ENCODE measurements at regions not wholly inside any gene's neighbourhood (a gene's known extent, or its start where the extent isn't known, plus 50 kb on each side); places are given as distances from the start of the nearest gene placed in this dataset.
A peak's percentile ranks its signal among the peaks of the same experiment; 100 is the strongest.
"Not testable (repeated sequence)": the region's sequence is repeated elsewhere in the genome, so short reads cannot be mapped to it uniquely, and the experiment has no call there.

DNA sequence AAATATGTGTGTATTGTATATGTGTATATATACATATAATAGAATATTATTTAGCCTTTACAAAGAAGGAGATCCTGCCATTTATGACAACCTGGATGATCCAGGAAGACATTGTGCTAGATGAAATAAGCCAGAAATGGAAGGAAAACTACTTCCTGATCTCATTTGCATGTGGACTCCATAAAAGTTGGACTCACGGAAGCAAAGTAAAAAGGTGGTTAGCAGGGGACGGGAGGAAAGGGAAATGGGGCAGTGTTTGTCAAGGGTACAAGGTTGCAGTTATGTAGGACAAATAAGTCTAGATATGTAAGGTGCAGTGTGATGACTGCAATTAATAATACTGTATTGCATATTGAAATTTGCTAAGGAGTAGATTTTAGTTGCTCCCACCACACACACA is 331.1 kb upstream of the FSTL5 start:
- in situ Hi-C loops (cut with HindIII; ENCODE audit: low pct_unique_long_range_greater_than_20kb, low sequenced_read_pairs): no loop called here
- no peak for DNase-seq (ENCODE audit: low read depth, low spot score)

DNA sequence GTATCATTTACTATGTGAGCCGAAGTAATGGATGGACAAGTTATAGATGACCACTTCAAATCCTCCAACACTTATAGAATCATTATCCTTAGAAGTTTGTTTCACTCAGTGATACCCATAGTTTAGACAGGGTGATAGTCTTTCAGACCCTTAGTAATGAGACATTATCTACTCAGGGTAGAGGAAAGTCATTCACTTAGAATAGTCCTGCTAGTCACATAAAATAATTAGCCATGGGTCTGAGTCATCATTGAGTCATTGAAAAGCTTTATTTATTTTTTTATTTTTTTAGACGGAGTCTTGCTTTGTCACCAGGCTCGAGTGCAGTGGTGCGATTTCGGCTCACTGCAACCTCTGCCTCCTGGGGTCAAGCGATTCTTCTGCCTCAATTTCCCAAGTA is 321.7 kb upstream of the FSTL5 start:
- DNase-seq (ENCODE audit: low read depth, low spot score): no peak
- in situ Hi-C loops (cut with HindIII; ENCODE audit: low pct_unique_long_range_greater_than_20kb, low sequenced_read_pairs): no loop called here

DNA sequence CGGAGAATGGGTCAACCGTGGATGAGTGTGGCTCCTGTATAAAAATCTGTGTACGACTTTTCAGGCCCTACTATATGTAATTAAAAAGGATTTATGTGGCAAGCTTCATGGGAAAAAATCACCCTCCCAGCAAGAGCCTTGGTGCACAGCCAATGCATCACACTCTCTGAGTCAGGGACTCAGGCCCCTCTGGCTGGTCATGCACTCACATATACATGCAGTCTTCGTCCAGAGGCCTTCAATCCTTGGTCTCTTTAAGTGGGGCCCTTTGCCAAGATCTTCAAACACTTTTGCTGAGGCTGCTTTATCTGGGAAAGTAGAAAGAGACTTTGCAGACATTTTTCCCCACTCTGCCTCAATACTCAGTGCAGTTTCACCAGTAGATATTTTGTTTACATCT is 311.4 kb upstream of the FSTL5 start:
- no peak for DNase-seq (ENCODE audit: low read depth, low spot score)
- in situ Hi-C loops (cut with HindIII; ENCODE audit: low pct_unique_long_range_greater_than_20kb, low sequenced_read_pairs): no loop called here

DNA sequence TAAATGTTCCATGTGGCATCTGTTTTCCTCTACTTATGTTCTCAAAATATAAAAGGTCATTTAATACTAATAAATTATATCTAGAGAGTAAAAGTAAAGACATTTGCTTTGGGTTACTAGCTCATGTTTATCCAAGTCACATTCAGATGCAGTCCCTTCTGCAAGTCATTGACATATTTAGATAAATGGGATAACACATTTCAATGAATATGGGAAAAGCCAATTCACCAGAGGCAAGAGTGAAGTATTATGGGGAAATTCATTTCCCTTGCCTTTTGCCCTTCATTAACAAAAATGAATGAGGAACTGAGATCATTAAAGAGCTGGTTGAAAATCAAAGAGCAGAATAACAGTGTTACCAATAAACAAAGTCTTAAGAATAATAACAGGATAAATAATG is 306.2 kb upstream of the FSTL5 start:
- DNase-seq (ENCODE audit: low read depth, low spot score): no peak
- in situ Hi-C loops (cut with HindIII; ENCODE audit: low pct_unique_long_range_greater_than_20kb, low sequenced_read_pairs): no loop called here

DNA sequence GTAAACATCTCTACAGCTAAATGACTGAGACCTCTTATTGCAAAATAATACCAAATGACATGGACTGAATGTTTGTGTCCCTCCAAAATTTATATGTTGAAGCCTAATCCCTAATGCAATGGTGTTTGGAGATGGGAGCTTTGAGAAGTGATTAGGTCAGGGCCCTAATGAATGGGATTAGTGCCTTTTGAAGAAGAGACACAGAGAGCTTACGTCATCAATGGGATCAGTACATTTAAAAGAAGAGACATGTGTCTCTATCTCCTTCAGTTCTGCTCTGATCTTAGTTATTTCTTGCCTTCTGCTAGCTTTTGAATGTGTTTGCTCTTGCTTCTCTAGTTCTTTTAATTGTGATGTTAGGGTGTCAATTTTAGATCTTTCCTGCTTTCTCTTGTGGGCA is 301.6 kb upstream of the FSTL5 start:
- DNase-seq (ENCODE audit: low read depth, low spot score); in situ Hi-C loops (cut with HindIII; ENCODE audit: low pct_unique_long_range_greater_than_20kb, low sequenced_read_pairs): not testable (repeated sequence)

DNA sequence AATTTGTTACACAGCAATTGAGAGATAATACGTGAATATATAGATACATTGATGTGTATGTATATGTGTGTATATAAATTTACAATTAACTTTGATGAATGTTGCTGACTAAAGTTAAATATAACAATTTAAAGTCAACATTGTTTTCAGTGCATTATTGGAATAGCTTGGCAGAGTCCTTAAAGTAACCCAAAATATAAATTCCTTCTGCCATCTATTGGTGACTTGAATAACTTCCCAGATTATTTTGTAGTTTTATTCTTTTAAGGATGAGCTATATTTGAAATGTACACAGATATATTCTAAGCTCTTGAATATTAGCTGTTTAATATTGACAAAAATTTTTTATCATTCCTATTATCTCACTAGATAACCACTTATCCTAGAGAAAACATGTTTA is 298.2 kb upstream of the FSTL5 start:
- DNase-seq (ENCODE audit: low read depth, low spot score): peak; percentile 45
- in situ Hi-C loops (cut with HindIII; ENCODE audit: low pct_unique_long_range_greater_than_20kb, low sequenced_read_pairs): no loop called here

DNA sequence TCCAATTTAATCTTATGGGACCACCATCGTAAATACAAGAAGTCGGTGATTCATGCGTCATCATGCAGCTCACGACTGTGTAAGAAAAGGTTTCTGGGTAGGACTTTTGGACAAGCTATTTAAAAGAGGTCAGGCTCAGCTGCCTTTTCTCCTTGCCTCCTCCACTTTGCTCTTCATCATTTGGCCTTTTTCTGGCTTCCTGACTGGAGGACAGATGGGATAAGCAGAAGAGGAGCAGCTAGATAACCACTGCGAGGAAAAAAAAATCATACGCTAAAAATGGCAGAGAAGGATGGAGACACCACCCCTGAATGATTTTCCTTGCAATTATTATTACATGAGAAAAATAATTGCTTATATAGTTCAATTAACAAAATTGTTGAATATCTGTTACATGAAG is 294.3 kb upstream of the FSTL5 start:
- in situ Hi-C loops (cut with HindIII; ENCODE audit: low pct_unique_long_range_greater_than_20kb, low sequenced_read_pairs): no loop called here
- no peak for DNase-seq (ENCODE audit: low read depth, low spot score)

DNA sequence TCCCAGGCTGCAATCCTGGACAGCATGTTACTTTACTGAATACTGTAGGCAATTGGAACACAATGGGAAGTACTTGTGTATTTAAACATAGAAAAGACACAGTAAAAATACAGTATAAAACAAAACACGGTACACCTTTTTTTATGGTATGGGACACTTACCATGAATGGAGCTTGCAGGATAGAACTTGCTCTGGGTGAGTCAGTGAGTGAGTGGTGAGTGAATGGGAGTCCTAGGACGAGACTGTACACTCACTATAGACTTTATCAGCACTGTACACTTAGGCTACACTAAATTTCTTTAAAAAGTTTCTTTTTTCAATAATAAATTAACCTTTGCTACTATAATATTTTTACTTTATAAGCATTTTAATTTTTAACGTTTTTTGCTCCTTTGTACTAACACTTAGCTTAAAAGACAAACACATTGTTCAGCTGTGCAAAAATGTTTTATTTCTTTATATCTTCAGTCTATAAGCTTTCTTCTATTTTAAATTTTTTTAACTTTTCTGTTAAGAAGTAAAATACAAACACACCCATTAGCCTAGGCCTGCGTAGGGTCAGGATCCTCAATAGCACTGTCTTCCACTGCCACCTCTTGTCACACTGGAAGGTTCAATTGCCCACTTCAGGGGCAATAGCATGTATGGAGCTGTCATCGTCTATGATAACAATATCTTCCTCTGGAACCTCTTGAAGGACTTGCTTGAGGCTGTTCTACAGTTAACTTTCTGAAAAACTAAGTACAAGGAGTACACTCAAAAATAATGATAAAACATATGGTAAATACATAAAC is 293.5 kb upstream of the FSTL5 start:
- DNase-seq (ENCODE audit: low read depth, low spot score): no peak
- in situ Hi-C loops (cut with HindIII; ENCODE audit: low pct_unique_long_range_greater_than_20kb, low sequenced_read_pairs): no loop called here

DNA sequence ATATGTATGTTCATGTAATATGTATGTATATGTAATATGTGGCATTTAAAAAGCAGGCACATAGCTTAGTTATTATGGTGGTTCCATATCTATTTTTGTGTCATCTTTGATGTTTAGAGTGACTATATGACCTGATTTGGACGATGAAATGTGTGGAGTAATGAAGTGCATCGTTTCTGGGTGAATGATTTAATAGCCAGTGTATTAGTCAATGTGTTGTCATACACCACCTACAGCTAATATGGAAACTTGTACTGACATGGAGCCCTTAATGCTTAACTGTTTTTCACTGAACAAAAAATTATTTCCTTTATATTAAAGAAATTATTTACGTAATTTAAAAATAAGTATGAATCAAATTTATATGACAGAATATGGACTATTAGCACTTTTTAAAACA is 292.3 kb upstream of the FSTL5 start:
- in situ Hi-C loops (cut with HindIII; ENCODE audit: low pct_unique_long_range_greater_than_20kb, low sequenced_read_pairs): no loop called here

DNA sequence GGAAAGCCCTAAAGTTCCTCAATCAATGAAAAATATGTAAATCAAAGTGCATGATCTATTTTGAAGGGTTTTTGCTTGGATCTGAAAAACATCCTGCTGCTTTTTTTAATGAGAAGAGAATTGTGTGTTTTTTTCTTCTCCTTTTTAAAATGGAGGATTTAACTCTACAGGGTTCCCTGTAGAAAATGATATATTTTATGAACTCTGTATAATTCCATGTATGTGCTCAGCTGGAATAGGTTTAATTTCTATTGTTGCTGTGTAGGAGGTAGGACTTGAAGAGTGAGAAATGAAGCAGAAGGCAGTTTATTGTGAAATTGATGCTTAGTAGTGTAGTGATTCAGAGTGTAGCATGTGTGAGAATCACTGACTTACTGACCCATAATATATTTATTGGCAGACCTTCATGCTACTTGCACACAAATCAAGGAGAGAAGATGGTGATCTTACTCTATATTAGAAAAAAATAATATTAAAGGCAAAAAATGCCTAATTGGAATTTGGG is 286.8 kb upstream of the FSTL5 start:
- in situ Hi-C loops (cut with HindIII; ENCODE audit: low pct_unique_long_range_greater_than_20kb, low sequenced_read_pairs): no loop called here
- no peak for DNase-seq (ENCODE audit: low read depth, low spot score)

More for the DNA sequence above, 292.3 kb upstream of the FSTL5 start:
- no peak for DNase-seq (ENCODE audit: low read depth, low spot score)

DNA sequence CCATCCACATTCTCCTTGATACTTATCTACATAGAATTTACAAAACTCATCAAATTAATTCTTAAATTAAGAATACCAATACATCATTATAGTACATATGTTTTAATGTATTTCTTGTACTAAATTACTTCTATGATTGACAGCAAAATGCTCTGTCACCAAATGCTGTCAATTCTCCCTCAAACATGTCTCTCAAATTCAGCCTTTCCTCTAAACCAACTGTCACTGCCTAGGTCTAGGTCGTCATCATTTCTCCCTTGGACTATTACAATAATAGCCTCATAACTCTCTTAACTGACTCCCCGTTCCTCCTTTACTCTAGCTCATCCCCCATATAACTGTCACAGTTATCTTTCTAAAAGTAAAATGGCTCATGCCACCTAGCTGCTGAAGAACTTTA is 279.7 kb upstream of the FSTL5 start:
- no peak for DNase-seq (ENCODE audit: low read depth, low spot score)
- in situ Hi-C loops (cut with HindIII; ENCODE audit: low pct_unique_long_range_greater_than_20kb, low sequenced_read_pairs): no loop called here

DNA sequence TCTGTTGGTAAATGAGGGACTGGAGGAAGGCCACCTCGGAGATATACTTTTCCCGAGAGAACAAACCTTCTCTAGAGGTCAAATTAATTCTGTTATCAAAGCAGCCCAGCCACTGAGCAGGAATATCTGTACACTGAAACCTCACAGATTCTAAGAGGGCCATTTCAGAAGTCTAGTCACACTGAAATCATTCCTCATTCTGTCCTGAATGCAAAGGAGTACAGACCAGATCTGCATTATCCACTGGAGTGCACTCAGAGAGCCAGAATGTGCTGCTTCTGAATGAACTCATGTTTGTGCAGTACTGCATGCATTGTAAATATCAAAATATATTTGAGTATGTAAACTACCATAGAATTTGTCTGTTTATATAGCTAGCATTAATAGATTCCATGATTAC is 278.3 kb upstream of the FSTL5 start:
- in situ Hi-C loops (cut with HindIII; ENCODE audit: low pct_unique_long_range_greater_than_20kb, low sequenced_read_pairs): no loop called here
- DNase-seq (ENCODE audit: low read depth, low spot score): no peak

DNA sequence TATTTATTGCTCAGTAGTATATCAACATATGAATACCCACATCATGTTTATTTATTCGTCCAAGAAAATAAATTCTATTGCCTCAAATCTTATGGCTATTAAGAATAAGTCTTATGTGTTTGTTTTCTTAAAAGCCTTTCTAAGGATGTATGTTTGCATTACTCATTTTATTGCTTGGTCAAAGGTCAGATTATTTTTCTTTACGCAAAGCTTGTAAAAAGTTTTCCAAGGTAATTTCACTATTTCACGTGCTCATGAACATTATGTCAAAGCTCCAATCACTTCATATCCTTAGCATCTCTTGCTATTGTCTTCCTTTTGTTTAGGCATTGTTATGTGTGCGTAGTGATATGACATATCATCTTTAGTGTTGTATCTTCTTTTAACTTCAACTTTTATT is 258.5 kb upstream of the FSTL5 start:
- in situ Hi-C loops (cut with HindIII; ENCODE audit: low pct_unique_long_range_greater_than_20kb, low sequenced_read_pairs): no loop called here
- DNase-seq (ENCODE audit: low read depth, low spot score): no peak

DNA sequence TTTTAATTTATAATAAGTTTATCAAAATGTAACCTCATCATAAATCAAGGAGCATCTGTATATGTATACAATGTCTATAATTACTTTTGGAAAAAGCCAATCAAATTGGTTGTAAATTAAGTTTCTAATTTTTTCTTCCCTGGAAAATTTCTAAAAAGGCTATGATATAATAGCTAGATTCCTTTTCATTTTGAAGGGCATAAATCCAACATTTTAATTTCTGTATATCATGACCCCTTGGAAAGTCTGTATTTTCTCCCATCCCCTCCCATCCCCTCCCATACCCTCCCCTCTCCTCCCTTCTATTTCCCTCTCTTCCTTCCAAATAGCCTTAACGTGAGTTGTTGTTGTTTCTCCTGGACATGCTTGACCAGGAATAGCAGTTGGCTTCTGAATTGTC is 247.1 kb upstream of the FSTL5 start:
- in situ Hi-C loops (cut with HindIII; ENCODE audit: low pct_unique_long_range_greater_than_20kb, low sequenced_read_pairs): no loop called here

DNA sequence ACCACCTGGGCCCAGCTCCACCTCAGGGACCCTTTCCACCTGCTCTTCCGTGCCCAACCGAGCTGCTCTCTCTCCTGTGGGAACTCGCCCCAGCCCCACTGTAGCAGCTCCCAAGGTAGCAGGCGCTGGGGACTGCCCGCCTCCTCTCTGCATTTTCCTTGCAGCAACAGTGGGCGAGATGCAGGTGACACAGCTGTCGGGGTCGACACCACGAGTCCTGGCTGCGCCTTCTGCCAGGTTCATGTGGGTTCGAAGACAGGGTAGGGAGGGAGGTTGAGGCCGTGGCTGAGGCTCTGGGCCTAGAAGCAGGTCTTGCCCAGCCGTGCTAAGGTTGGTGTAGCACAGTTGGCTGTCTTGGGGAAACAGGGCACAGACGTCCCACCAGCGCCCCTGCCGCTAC is 245.2 kb upstream of the FSTL5 start:
- in situ Hi-C loops (cut with HindIII; ENCODE audit: low pct_unique_long_range_greater_than_20kb, low sequenced_read_pairs): no loop called here
- no peak for DNase-seq (ENCODE audit: low read depth, low spot score)

More for the DNA sequence above, 247.1 kb upstream of the FSTL5 start:
- DNase-seq (ENCODE audit: low read depth, low spot score): no peak

DNA sequence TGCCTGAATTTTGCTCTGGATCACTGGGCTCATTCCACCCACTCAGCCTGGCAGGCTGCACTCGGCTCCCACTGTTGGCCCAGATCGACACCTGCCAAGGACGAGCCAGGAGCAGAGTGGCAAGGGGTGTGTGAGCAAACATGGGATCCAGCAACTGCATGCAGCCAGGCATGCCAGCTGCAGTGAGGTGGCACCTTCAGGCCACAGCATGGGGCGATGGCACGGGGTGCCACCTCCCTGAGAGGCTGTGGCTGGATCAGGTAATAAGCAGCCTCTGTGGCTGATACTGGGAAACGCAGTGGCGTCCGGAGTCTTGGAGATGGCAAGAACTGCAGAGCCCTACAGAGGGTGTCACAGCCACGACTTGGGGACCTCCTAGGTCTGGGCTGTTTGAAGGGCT is 244.5 kb upstream of the FSTL5 start:
- no peak for DNase-seq (ENCODE audit: low read depth, low spot score)
- in situ Hi-C loops (cut with HindIII; ENCODE audit: low pct_unique_long_range_greater_than_20kb, low sequenced_read_pairs): no loop called here

DNA sequence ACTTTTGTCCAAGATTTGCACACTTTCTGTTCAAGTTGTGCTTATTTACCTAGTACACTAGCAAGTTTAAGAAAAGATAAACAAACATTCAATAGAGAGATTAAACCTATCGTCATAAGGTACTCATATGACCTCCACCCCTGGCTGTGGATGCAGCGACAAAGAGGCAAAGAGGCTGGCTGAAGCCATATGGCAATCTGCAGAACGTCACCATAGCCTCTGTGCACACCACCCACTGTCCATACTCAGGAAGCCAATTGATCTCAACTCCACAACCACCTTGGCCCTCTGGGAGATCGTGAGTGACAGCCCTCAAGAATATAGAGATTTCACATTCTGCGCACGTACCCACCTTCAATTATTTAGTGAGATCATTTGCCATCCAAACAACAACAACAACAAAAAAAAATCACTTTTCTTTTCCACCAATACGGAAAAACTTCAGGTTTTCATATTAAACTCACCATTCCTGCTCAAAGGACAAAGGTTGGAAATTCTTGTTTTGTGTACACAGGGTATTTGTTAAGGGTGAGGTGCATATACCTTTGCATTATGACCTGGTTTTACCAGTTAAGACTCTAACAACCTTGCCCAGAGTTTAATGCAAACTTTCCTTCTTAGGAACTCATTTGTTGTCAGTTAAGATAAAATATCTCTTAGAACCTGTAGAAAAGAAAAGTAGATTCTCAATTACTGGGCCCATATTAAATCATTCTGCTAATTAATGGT is 243.0 kb upstream of the FSTL5 start:
- DNase-seq (ENCODE audit: low read depth, low spot score): no peak
- in situ Hi-C loops (cut with HindIII; ENCODE audit: low pct_unique_long_range_greater_than_20kb, low sequenced_read_pairs): no loop called here

DNA sequence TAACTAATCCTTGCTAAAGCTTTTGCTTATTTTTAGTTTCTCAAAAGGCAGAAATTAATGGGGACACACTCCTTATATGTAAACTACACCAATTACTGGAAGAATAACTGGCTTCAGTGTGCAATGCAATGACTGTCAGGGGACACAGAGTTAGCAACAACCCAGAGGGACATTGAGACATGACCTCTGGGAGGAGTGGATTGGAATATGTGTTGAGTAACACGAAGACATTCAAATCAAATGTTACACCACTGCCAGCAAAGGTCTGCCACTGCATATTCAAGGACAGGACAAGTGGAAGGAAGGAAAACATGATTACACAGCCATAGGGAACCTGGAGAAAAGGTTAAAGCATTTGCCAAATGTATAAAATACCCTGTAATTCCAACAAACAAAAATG is 240.1 kb upstream of the FSTL5 start:
- DNase-seq (ENCODE audit: low read depth, low spot score): no peak
- in situ Hi-C loops (cut with HindIII; ENCODE audit: low pct_unique_long_range_greater_than_20kb, low sequenced_read_pairs): no loop called here

DNA sequence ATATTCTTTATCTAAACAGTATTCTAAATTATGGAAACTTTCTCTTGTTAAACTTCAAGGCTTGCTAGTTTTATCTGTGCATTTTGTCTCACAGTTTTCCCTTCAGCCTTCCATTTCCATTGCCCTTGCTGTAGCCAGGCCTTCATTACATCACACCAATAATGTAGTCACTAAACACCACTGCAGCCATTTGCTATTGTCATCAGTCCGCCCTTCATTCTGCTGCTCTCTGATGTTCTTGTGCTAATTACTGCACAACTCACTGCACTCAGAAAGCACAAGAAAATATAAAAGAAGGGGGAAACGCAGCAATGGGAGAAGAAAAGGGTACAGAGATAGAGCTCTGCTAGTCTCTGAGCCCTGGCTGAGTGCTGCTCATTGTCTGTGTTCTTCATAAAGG is 239.6 kb upstream of the FSTL5 start:
- DNase-seq (ENCODE audit: low read depth, low spot score): no peak
- in situ Hi-C loops (cut with HindIII; ENCODE audit: low pct_unique_long_range_greater_than_20kb, low sequenced_read_pairs): no loop called here
